Left lung (tissue), 4 donors: ENCODE measurements at regions not wholly inside any gene's neighbourhood (a gene's known extent, or its start where the extent isn't known, plus 50 kb on each side); places are given as distances from the start of the nearest gene placed in this dataset.

Experiments used
- ATAC-seq: fragments of 200-7000 bp; cut with Tn5 transposase; one replicate; pipeline ENCODE4 v1.9.1; 2020; ENCODE audit warnings: moderate library complexity
- DNase-seq, 4 donors: peaks; one replicate each; pipeline ENCODE4 v3.0.0-alpha.2; 2013 to 2020
- H3K27ac ChIP-seq, 2 donors: fragments of 200-600 bp; sonication (generic) in 1 of 2; one replicate each; pipeline versions ENCODE4 v1.5.0 to v1.8.0; 2020 to 2021
- H3K27me3 ChIP-seq, 2 donors: fragments of 200-600 bp; sonication (generic) in 1 of 2; one replicate each; pipeline versions ENCODE4 v1.5.0 to v1.8.0; 2020 to 2021
- H3K36me3 ChIP-seq, 2 donors: fragments of 200-600 bp; sonication (generic) in 1 of 2; one replicate each; pipeline versions ENCODE4 v1.5.0 to v1.8.0; 2020 to 2021
- H3K4me1 ChIP-seq, 2 donors: fragments of 200-600 bp; one replicate each; pipeline ENCODE4 v1.8.0; 2021
- H3K4me3 ChIP-seq, 2 donors: fragments of 200-600 bp; sonication (generic) in 1 of 2; one replicate each; pipeline versions ENCODE4 v1.5.0 to v1.8.0; 2020 to 2021; ENCODE audit warnings: mild to moderate bottlenecking in 1 of 2
- H3K9me3 ChIP-seq, 2 donors: fragments of 200-600 bp; sonication (generic) in 1 of 2; one replicate each; pipeline versions ENCODE4 v1.5.0 to v1.8.0; 2020 to 2021
- CTCF ChIP-seq, 2 donors: fragments of 200-600 bp; sonication (generic) in 1 of 2; IDR thresholded peaks; one replicate each; pipeline versions ENCODE4 v1.5.0 to v1.8.0; 2021; ENCODE audit warnings: antibody characterized with exemption in 2 of 2
- intact Hi-C, 2 donors: fragments of 100-400 bp; cut with DNase I; formaldehyde crosslinking; loops; one replicate each; pipeline versions ENCODE4 v1.11.2 to v1.14.2; 2022
- donor health status: DM: no; HTN: yes; CAD: no.
- donor health status: DM: no; HTN: no; CAD: no.

GRCh38 chr6:134593887-134594286, 276.0 kb upstream of the SGK1 start:
- no peaks in the 10 kb centered on the region for H3K27me3 ChIP-seq
- TF ChIP-seq CTCF (IDR thresholded peaks at IDR 0.05) = no peak
- H3K4me1 ChIP-seq = no peaks in the 10 kb centered on the region
- no peaks in the 10 kb centered on the region for H3K36me3 ChIP-seq
- no peak overlapping the region for H3K4me3 ChIP-seq
- peak in 1 of 4 donors; percentile 50 for DNase-seq
- no peaks in the 10 kb centered on the region for H3K9me3 ChIP-seq
- intact Hi-C loops = no loop called here
- peak; percentile 66 for ATAC-seq
- no peak overlapping the region for H3K27ac ChIP-seq

GRCh38 chr6:134593442-134593841, 275.5 kb upstream of the SGK1 start:
- no peaks in the 10 kb centered on the region for H3K4me1 ChIP-seq
- no peaks in the 10 kb centered on the region for H3K27me3 ChIP-seq
- no peak for ATAC-seq
- H3K36me3 ChIP-seq = no peaks in the 10 kb centered on the region
- no peak overlapping the region for H3K4me3 ChIP-seq
- no peak overlapping the region for H3K27ac ChIP-seq
- H3K9me3 ChIP-seq = no peaks in the 10 kb centered on the region
- no peak for DNase-seq
- intact Hi-C loops = no loop called here
- TF ChIP-seq CTCF (IDR thresholded peaks at IDR 0.05) = no peak

- no peak for ATAC-seq
- no peaks in the 10 kb centered on the region for H3K9me3 ChIP-seq
- H3K4me1 ChIP-seq = no peaks in the 10 kb centered on the region
- no peak for TF ChIP-seq CTCF (IDR thresholded peaks at IDR 0.05)
- H3K27me3 ChIP-seq = no peaks in the 10 kb centered on the region
- H3K4me3 ChIP-seq = no peak overlapping the region
- DNase-seq = no peak
- no peaks in the 10 kb centered on the region for H3K36me3 ChIP-seq
- H3K27ac ChIP-seq = no peak overlapping the region
- intact Hi-C loops = no loop called here
These were observed 275.1 kb upstream of the SGK1 start for GRCh38 chr6:134593024-134593423.

GRCh38 chr6:134590449-134590848, 272.5 kb upstream of the SGK1 start:
- no peak for DNase-seq
- no peak for ATAC-seq
- Histone ChIP-seq H3K27me3 (no peaks in the 10 kb centered on the region), H3K4me1 (no peaks in the 10 kb centered on the region), H3K9me3 (no peaks in the 10 kb centered on the region), H3K4me3 (no peak overlapping the region), H3K27ac (no peak overlapping the region), H3K36me3 (no peaks in the 10 kb centered on the region)
- TF ChIP-seq CTCF (IDR thresholded peaks at IDR 0.05) = no peak
- intact Hi-C loops = no loop called here

- Histone ChIP-seq H3K9me3 (no peaks in the 10 kb centered on the region), H3K36me3 (no peaks in the 10 kb centered on the region), H3K4me1 (no peaks in the 10 kb centered on the region), H3K4me3 (no peak overlapping the region), H3K27ac (no peak overlapping the region), H3K27me3 (no peaks in the 10 kb centered on the region)
- intact Hi-C loops = no loop called here
- ATAC-seq (no peak), DNase-seq (no peak)
- no peak for TF ChIP-seq CTCF (IDR thresholded peaks at IDR 0.05)
These were observed 272.1 kb upstream of the SGK1 start for GRCh38 chr6:134590004-134590403.
